HG03442 (cell line): ENCODE measurements at regions not wholly inside any gene's neighbourhood (a gene's known extent, or its start where the extent isn't known, plus 50 kb on each side); places are given as distances from the start of the nearest gene placed in this dataset.

ENCODE experiments used
- ATAC-seq: cut with Tn5 transposase; IDR thresholded peaks from one replicate; pipeline ENCODE4 v1.9.1; 2021; ENCODE audit warnings: mild to moderate bottlenecking, moderate library complexity; ENCODE audit not compliant: unreplicated experiment

- ATAC-seq: no peak
Measured at GRCh38 chr4:134393592-134393991, 192.0 kb upstream of the PABPC4L start.

DNA sequence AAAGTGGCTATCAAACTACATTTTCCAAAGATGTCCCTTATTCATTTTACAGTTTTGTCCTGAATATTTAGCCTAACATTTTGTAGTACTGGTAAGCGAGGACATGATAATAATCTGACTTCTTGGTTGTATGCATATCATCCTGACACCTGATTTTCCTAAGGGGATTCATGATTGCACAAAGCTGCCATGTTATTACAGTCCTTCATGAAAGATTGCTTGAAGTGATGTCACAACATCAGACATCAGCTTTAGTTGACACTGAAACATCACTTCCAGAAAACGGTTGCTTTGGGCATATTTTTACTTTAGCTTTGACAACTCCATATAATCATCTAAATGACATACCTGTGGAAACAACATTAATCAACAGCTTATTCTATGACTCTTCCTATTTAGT lies 188.7 kb upstream of the PABPC4L start:
- no peak for ATAC-seq

GRCh38 chr4:134388351-134388750 lies 186.8 kb upstream of the PABPC4L start:
- no peak for ATAC-seq

DNA sequence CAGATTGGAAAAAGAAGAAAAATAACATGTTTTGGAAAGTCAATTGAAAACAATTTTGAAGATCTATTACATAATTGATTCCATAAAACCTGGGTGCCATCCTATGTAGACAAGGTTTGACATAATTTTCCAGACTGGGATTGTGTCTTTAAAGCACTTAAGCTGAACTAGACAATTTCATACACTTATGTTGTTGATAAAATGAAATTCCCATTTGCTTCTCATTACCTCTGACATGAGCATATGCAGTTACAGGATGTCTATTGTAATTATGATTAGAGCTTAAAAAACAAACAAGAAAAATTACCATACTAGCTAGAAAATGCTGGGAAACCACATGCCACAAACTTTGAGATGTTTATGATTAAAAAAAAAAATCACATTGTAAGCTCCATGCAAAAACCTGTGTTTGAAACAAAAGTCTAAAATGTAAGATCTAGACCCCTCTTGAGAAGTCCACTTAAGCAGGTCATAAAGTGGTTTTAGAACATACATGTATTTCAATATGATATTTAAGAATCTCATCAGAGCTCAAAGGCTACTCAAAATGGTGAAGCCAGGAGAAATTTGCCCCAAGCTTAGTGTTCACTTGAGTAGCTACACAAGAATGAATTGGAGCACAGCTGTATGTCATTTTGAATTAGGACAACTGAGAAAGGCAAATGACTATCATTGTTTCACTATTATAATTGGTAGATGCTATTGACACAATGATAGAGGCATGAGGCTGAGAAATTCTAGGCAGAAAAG lies 181.1 kb upstream of the PABPC4L start:
- no peak for ATAC-seq

GRCh38 chr4:134375775-134376174 lies 174.2 kb upstream of the PABPC4L start:
- ATAC-seq: no peak

DNA sequence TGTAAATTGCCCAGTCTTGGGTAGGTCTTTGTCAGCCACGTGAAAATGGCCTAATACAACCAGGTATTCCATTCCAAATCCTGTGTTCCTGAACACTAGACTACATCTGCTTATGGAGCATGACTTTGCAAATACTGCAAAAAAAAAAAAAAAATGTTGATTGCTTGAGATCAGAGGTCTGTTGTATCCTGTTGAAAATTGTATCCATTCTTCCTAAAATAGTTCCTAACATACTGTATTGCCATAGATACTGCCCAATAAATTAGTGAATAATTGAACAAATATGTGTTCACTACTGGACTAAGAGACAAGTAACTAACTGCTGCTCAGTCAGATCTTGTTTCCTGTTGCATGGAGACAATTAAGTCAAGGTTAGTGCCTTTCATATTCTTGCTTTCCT lies 164.3 kb upstream of the PABPC4L start:
- no peak for ATAC-seq

DNA sequence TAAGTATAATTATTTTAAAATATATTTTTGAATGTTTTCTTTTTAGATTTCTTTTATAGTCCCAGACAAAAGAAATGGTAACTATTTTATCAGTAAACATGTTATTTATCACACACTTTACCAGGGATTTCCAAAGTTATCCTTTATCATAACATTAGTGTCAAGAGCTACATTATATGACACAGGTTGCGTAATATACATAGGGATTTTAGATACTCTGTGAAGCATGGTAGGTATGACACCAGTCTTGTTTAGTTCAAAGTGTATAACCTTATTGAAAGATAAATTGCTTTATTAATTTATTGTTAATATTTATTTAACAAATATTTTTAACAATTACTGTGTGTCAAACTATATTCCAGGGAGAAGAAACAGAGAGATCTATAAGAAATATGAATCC lies 163.3 kb upstream of the PABPC4L start:
- ATAC-seq: no peak

- ATAC-seq: no peak
Measured at GRCh38 chr4:134345244-134345643, 143.7 kb upstream of the PABPC4L start.

GRCh38 chr4:134343656-134344055 lies 142.1 kb upstream of the PABPC4L start:
- no peak for ATAC-seq

GRCh38 chr4:134343081-134343480 lies 141.5 kb upstream of the PABPC4L start:
- ATAC-seq: no peak

DNA sequence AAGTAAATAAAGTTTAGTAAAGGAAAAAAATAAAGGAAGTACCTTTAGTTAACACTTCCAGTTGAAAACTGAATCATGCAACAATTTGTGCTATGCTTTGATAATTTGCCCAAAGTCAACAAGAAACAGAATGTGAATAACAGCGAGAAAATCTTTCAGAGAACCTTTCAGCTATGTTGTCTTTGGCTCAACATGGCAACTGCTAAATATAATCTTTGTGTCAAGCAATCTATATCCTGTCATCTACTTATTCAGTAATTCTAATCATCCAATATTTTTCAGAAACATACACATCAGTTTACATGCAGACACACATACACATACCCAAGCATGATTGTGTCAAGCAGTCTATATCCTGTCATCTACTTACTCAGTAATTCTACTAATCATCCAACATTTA lies 136.0 kb upstream of the PABPC4L start:
- ATAC-seq: no peak

DNA sequence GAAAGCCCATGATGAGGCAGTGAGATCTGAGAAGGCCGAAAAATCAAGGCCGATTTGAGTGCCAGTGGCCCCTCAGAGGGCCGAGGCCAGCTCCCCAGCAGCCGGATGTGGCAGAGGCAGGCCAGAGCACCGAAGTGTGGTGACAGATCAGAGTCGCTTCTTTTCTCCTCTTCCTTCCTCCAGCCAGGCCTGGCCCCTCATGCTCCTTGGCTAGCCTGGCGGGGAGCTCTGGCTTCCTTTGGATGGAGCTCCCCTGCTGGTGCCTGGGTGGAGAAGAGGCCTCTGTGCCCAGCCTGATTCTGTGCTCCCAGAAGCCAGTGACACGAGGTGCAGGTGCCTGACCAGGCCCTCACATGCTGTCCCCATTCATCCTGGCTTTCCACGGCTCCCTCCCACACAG lies 127.2 kb upstream of the PABPC4L start:
- no peak for ATAC-seq

DNA sequence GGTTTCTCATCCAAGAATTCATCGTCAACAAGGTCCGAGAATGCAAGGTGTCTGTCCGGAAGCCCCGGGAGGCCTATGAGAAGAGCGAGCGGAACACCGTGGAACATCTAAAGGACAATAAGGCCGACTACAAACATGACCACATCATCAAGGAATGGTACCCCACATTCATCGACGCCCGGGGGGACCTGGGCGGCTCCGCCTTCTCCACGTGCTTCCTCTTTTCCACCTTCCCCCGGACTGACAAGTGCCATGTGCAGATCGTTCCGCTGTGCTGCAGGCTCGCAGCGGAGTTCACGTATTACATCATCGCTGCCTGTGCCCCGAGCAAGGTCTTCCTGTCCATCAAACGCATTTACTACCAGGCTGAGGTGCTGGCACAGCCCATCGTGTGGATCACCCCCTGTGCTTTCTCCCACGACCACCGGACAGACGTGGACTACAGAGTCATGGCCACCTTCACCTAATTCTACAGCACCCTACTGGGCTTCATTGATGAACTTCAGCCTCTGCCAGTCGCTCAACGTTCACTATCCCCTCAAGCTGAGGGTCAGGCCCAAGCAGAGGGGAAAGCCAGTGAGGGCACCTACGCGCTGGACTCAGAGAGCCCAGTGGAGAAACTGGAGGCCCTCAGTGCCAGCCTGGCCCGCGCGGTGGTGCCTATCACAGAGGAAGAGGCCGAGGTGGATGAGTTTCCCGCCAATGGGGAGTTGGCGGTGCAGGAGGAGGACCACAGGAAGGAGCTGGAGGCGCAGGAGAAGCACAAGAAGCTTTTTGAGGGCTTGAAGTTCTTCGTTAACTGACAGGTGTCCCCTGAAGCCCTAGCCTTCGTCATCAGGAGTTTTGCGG lies 125.9 kb upstream of the PABPC4L start:
- no peak for ATAC-seq

GRCh38 chr4:134326866-134327265 lies 125.3 kb upstream of the PABPC4L start:
- ATAC-seq: no peak

DNA sequence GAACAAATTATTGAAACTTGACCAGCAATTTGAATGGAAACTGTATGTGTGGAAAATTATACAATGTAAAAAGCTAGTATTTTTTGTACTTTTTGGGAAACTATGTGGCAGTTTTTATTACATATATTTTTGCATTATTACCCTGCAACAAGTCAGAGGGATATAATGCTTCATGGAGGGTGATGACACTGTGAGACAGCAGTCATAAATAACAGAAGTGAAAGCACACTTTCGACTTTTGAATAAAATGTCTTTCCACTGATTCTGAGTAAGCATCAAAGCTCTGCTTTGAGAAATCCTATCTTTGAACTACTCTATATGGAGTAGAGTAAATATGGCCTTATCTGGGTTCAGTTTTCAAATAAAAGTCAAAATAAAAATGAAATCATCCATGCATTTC lies 122.6 kb upstream of the PABPC4L start:
- ATAC-seq: no peak

GRCh38 chr4:134320048-134320447 lies 118.5 kb upstream of the PABPC4L start:
- ATAC-seq: no peak

DNA sequence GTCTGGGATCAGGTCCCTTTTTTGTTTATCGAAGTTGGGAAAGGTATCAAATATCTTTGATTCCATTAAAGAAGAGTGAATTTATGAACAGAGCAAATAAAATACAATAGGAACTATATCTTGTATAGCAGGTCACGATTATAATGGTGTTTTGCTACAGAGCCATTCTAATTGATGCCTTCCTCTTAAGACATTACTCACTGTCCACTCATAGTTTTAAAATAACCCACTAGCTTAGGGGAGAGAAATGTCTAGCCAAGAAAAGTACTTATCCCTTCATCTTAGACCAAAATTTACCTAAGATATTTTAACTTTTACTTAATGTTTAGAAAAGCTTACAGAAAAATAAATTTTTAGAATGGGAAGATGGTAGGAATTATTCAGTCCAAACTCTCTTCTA lies 112.0 kb upstream of the PABPC4L start:
- no peak for ATAC-seq

DNA sequence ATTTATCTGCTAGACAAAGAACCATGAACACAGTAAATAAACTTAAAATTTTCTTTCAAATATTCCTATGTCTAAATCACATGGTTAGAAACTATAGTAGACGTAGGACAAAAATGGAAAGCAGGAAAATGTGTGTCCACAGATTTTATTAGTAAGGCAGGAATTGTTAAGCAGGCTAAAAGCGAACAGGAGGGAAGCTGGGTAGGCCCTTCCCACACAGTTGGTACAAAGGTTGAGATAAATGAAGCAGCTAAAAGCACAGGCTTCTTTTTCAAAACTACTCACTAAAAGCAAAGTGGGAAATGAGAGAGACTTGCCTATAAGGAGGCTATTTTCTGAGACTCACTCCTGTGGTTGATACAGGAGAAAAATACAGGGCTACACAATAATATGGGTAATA lies 108.1 kb upstream of the PABPC4L start:
- ATAC-seq: no peak

GRCh38 chr4:134308910-134309309 lies 107.3 kb upstream of the PABPC4L start:
- no peak for ATAC-seq

- ATAC-seq: no peak
Measured at GRCh38 chr4:134298313-134298712, 96.7 kb upstream of the PABPC4L start.

- ATAC-seq: no peak
Measured at GRCh38 chr4:134297765-134298164, 96.2 kb upstream of the PABPC4L start.

DNA sequence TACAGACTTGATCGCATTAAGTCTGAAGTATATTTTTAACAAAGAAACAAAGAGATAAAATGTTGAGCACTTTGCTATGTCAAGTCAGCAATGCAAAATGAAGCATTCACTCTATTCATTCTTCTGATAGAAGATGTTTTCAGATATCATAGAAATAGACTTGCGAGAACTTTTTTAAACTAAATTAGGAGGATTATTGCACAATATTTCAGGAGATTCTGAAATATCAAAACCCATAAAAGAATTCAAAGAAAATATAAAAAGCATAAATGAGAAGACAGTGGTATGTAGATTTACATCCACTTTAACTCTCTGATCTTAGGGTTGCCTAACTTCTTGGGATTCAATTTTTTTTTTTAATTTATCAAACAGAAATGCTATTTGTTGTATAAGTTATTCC lies 81.1 kb upstream of the PABPC4L start:
- no peak for ATAC-seq
